Activated naive CD4-positive, alpha-beta T cell treated with anti-CD3 and anti-CD28 coated beads, Interleukin-2, amount 50 U/mL, for 24 hours (primary cell): ENCODE measurements at regions not wholly inside any gene's neighbourhood (a gene's known extent, or its start where the extent isn't known, plus 50 kb on each side); places are given as distances from the start of the nearest gene placed in this dataset.

ENCODE experiments used
- H3K27ac Mint-ChIP-seq: one replicate; pipeline ENCODE4 v1.8.0; 2021; ENCODE audit warnings: mild to moderate bottlenecking, mixed read lengths
- H3K27me3 Mint-ChIP-seq: one replicate; pipeline ENCODE4 v1.8.0; 2021; ENCODE audit warnings: mixed read lengths
- H3K36me3 Mint-ChIP-seq: one replicate; pipeline ENCODE4 v1.8.0; 2021; ENCODE audit warnings: mixed read lengths
- H3K4me1 Mint-ChIP-seq: one replicate; pipeline ENCODE4 v1.8.0; 2021; ENCODE audit warnings: mixed read lengths
- H3K4me3 Mint-ChIP-seq: one replicate; pipeline ENCODE4 v1.8.0; 2021; ENCODE audit warnings: mild to moderate bottlenecking, mixed read lengths
- H3K9me3 Mint-ChIP-seq: one replicate; pipeline ENCODE4 v1.8.0; 2021; ENCODE audit warnings: mixed read lengths

- H3K9me3 Mint-ChIP-seq, result no peaks in the 10 kb centered on the region
- H3K27ac Mint-ChIP-seq, result no peak overlapping the region
- peaks cover 1% of the 10 kb centered on the region for H3K27me3 Mint-ChIP-seq
- H3K4me3 Mint-ChIP-seq, result no peak overlapping the region
- no peaks in the 10 kb centered on the region for H3K36me3 Mint-ChIP-seq
- no peaks in the 10 kb centered on the region for H3K4me1 Mint-ChIP-seq
These were observed 56.1 kb upstream of the ELMO1 start for GRCh38 chr7:37504801-37505200.

GRCh38 chr7:37505750-37506353 is 57.2 kb upstream of the ELMO1 start:
- no peak overlapping the region for H3K4me3 Mint-ChIP-seq
- no peaks in the 10 kb centered on the region for H3K4me1 Mint-ChIP-seq

DNA sequence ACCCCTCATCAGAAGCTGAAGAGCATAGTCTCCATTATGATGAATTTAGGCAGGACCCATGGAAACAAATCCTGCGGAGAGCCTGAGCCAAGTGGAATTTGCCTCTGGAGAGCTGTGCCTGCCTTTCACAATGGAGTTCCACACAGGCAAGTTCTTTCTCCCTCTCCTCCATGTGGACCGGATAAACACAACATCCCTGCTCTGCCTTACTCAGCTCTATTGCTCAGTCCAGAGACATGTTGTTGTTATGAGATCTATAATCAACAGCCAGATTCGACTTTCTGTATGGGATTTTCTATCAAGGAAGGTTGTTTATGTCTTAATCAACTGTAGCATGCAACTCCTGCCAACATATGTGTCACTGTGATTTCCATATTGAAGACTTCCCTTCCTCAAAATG is 59.5 kb upstream of the ELMO1 start:
- peaks cover 1% of the 10 kb centered on the region for H3K27me3 Mint-ChIP-seq
- no peaks in the 10 kb centered on the region for H3K4me1 Mint-ChIP-seq
- H3K36me3 Mint-ChIP-seq, result no peaks in the 10 kb centered on the region

More at GRCh38 chr7:37505750-37506353, 57.2 kb upstream of the ELMO1 start:
- no peaks in the 10 kb centered on the region for H3K9me3 Mint-ChIP-seq
- H3K36me3 Mint-ChIP-seq, result no peaks in the 10 kb centered on the region
- H3K27me3 Mint-ChIP-seq, result peaks cover 1% of the 10 kb centered on the region
- H3K27ac Mint-ChIP-seq, result no peak overlapping the region

DNA sequence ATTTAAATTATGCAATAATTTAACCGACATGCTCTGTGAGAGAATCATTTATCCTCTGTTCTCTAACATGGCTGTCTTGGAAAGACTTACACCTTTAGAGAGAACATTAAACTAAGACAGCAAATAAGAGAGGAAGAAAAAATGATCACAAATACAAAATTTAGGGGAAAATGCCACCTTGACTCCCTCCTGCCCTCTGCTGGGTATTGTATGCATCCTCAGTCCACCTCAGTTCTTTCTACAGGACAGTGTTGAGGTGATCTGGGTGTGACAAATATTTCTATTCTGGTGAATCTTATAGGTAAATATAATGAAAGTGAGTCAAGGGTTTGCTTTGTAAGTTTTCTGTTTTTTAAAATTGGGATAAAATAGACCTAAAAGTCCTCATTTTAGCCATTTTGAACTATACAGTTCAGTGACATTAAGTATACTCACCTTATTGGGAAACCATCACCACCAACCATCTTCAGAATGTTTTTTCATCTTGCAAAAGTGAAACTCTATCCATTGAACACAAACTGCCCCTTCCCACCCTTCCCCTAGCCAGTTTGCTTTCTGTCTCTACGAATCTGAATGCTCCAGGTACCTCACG is 61.5 kb upstream of the ELMO1 start:
- no peaks in the 10 kb centered on the region for H3K36me3 Mint-ChIP-seq
- H3K27ac Mint-ChIP-seq, result no peak overlapping the region
- peaks cover 1% of the 10 kb centered on the region for H3K27me3 Mint-ChIP-seq
- H3K9me3 Mint-ChIP-seq, result no peaks in the 10 kb centered on the region
- H3K4me1 Mint-ChIP-seq, result no peaks in the 10 kb centered on the region
- H3K4me3 Mint-ChIP-seq, result no peak overlapping the region

More for the DNA sequence above, 59.5 kb upstream of the ELMO1 start:
- Mint-ChIP-seq H3K27ac (no peak overlapping the region), H3K4me3 (no peak overlapping the region), H3K9me3 (no peaks in the 10 kb centered on the region)

DNA sequence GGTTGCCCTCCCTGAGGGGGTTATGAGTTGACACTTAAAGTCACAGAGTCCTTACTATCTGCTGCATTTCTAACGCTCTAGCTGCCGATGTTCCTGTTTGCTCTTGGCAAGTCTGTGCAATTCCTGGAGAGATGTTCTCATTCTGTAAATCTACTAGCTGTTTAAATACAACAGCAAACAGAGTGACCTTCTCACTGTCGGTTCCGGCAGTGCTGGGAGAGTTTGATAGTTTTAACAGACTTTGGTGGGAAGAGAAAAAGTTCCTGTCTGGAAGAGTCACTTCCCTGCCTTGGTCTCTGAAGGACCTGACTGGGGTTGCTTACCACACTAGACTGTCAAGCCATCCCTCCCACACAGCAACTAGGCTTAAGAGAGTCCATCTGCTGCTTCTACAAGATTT is 63.3 kb upstream of the ELMO1 start:
- no peak overlapping the region for H3K4me3 Mint-ChIP-seq
- H3K4me1 Mint-ChIP-seq, result no peaks in the 10 kb centered on the region
- H3K27me3 Mint-ChIP-seq, result peaks cover 1% of the 10 kb centered on the region
- no peaks in the 10 kb centered on the region for H3K36me3 Mint-ChIP-seq
- peak overlapping the region; percentile 9 for H3K27ac Mint-ChIP-seq
- H3K9me3 Mint-ChIP-seq, result no peaks in the 10 kb centered on the region

- Mint-ChIP-seq H3K27me3 (no peaks in the 10 kb centered on the region), H3K36me3 (no peaks in the 10 kb centered on the region), H3K4me1 (no peaks in the 10 kb centered on the region), H3K9me3 (no peaks in the 10 kb centered on the region), H3K4me3 (no peak overlapping the region), H3K27ac (no peak overlapping the region)
These were observed 65.8 kb upstream of the ELMO1 start for GRCh38 chr7:37514497-37514896.

DNA sequence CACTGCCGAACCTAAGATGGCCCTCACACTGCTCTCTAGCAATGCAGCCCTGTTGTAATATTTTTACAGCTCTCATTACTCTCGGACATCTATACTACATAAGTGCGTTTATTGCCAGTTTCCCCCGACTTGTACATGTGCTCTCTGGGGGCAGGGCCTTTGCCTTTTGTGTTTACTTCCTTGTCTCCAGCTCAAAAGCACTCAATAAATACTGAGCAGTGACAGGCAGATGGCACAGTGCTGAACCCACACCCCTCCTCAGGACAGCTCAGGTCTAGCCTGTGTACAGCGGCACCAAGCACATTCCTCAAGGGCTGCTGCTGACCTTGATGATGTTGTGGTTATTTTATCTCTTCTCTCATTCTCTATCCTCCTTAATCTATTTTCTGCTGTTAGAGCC is 68.0 kb upstream of the ELMO1 start:
- no peaks in the 10 kb centered on the region for H3K27me3 Mint-ChIP-seq
- H3K4me3 Mint-ChIP-seq, result no peak overlapping the region
- H3K27ac Mint-ChIP-seq, result no peak overlapping the region
- H3K4me1 Mint-ChIP-seq, result no peaks in the 10 kb centered on the region
- no peaks in the 10 kb centered on the region for H3K9me3 Mint-ChIP-seq
- no peaks in the 10 kb centered on the region for H3K36me3 Mint-ChIP-seq

GRCh38 chr7:37518266-37518665 is 69.6 kb upstream of the ELMO1 start:
- Mint-ChIP-seq H3K4me3 (no peak overlapping the region), H3K27ac (no peak overlapping the region), H3K9me3 (no peaks in the 10 kb centered on the region), H3K4me1 (no peaks in the 10 kb centered on the region), H3K27me3 (peaks cover 2% of the 10 kb centered on the region), H3K36me3 (no peaks in the 10 kb centered on the region)

DNA sequence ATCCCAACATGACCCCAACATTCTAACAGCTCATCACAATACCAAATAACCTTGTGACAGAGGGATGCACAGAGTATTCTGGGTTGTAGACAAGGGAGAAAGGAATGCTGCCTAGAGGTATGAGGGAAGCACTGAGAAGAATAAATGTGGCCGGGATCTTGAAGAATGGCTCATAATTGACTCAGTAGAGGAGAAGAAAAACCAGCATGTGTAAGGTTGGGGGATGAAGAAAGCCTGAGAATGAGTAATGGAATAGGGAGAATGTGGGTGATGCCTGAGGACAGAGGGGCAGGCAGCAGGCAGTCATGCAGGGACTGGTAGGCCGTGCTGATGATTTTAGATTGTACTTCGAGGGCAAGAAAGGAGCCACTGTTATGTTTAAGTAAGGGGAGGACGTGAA is 75.4 kb upstream of the ELMO1 start:
- Mint-ChIP-seq H3K36me3 (no peaks in the 10 kb centered on the region), H3K9me3 (no peaks in the 10 kb centered on the region), H3K4me1 (no peaks in the 10 kb centered on the region), H3K4me3 (no peak overlapping the region), H3K27me3 (peaks cover 9% of the 10 kb centered on the region), H3K27ac (no peak overlapping the region)

- no peaks in the 10 kb centered on the region for H3K9me3 Mint-ChIP-seq
- H3K4me1 Mint-ChIP-seq, result no peaks in the 10 kb centered on the region
- no peaks in the 10 kb centered on the region for H3K36me3 Mint-ChIP-seq
- H3K27me3 Mint-ChIP-seq, result peaks cover 9% of the 10 kb centered on the region
- H3K4me3 Mint-ChIP-seq, result no peak overlapping the region
- H3K27ac Mint-ChIP-seq, result no peak overlapping the region
These were observed 76.1 kb upstream of the ELMO1 start for GRCh38 chr7:37524797-37525196.

GRCh38 chr7:37526623-37527022 is 78.0 kb upstream of the ELMO1 start:
- no peaks in the 10 kb centered on the region for H3K4me1 Mint-ChIP-seq
- no peak overlapping the region for H3K4me3 Mint-ChIP-seq
- H3K9me3 Mint-ChIP-seq, result no peaks in the 10 kb centered on the region
- no peaks in the 10 kb centered on the region for H3K36me3 Mint-ChIP-seq
- H3K27ac Mint-ChIP-seq, result no peak overlapping the region
- peaks cover 9% of the 10 kb centered on the region for H3K27me3 Mint-ChIP-seq

- peaks cover 9% of the 10 kb centered on the region for H3K27me3 Mint-ChIP-seq
- no peaks in the 10 kb centered on the region for H3K9me3 Mint-ChIP-seq
- no peaks in the 10 kb centered on the region for H3K4me1 Mint-ChIP-seq
- H3K27ac Mint-ChIP-seq, result no peak overlapping the region
- no peaks in the 10 kb centered on the region for H3K36me3 Mint-ChIP-seq
- H3K4me3 Mint-ChIP-seq, result no peak overlapping the region
These were observed 78.4 kb upstream of the ELMO1 start for GRCh38 chr7:37527109-37527508.

- H3K27ac Mint-ChIP-seq, result no peak overlapping the region
- no peaks in the 10 kb centered on the region for H3K27me3 Mint-ChIP-seq
- no peaks in the 10 kb centered on the region for H3K9me3 Mint-ChIP-seq
- no peaks in the 10 kb centered on the region for H3K36me3 Mint-ChIP-seq
- no peak overlapping the region for H3K4me3 Mint-ChIP-seq
- no peaks in the 10 kb centered on the region for H3K4me1 Mint-ChIP-seq
These were observed 82.6 kb upstream of the ELMO1 start for GRCh38 chr7:37531225-37531624.

DNA sequence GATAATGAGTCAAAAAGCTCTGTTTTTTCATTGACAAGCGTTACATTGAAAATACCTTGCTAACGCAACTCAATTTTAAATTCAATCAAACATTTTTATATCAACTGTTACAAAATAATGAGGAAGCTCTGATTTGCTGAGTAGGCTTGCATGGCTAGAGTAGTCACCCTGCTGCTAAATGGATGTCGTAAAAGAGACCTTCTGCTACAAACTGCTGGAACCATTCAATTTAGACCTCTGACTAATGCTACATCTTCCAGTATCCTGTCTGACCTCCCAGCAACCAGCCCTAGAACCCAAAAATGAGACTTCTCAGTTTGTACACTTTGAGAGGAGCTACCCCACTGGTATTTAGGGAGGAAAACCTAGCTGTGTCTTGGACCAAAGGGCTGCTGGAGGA is 84.0 kb upstream of the ELMO1 start:
- no peaks in the 10 kb centered on the region for H3K9me3 Mint-ChIP-seq
- no peaks in the 10 kb centered on the region for H3K36me3 Mint-ChIP-seq
- H3K27ac Mint-ChIP-seq, result no peak overlapping the region
- H3K4me3 Mint-ChIP-seq, result no peak overlapping the region
- H3K27me3 Mint-ChIP-seq, result no peaks in the 10 kb centered on the region
- H3K4me1 Mint-ChIP-seq, result no peaks in the 10 kb centered on the region

GRCh38 chr7:37534893-37535610 is 86.4 kb upstream of the ELMO1 start:
- Mint-ChIP-seq H3K36me3 (no peaks in the 10 kb centered on the region), H3K9me3 (no peaks in the 10 kb centered on the region), H3K4me1 (no peaks in the 10 kb centered on the region), H3K4me3 (no peak overlapping the region), H3K27me3 (no peaks in the 10 kb centered on the region), H3K27ac (no peak overlapping the region)

DNA sequence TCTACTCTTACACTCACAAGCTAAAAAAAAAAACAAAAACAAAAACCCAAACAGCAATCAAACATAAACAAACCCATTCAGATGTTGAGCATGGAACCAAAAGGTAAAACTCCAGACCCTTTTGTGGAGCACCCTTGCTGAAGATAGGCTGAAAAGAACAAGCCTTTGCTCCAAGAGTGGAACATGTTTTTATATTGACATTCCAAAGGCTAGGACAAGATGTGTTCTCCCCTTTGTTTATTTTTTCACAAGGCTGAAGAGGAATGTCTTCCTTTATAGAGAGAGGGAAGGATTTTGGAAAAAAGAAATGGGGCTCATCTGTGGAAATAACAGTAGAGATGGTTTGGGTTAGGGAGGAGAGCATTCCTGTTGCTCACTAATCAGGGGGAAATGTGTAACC is 87.2 kb upstream of the ELMO1 start:
- Mint-ChIP-seq H3K4me3 (no peak overlapping the region), H3K4me1 (no peaks in the 10 kb centered on the region), H3K27ac (no peak overlapping the region), H3K9me3 (no peaks in the 10 kb centered on the region), H3K27me3 (no peaks in the 10 kb centered on the region), H3K36me3 (no peaks in the 10 kb centered on the region)
